ENCODE measurements at regions not wholly inside any gene's neighbourhood (a gene's known extent, or its start where the extent isn't known, plus 50 kb on each side); places are given as distances from the start of the nearest gene placed in this dataset.
"Not testable (repeated sequence)": the region's sequence is repeated elsewhere in the genome, so short reads cannot be mapped to it uniquely, and the experiment has no call there.

DNA sequence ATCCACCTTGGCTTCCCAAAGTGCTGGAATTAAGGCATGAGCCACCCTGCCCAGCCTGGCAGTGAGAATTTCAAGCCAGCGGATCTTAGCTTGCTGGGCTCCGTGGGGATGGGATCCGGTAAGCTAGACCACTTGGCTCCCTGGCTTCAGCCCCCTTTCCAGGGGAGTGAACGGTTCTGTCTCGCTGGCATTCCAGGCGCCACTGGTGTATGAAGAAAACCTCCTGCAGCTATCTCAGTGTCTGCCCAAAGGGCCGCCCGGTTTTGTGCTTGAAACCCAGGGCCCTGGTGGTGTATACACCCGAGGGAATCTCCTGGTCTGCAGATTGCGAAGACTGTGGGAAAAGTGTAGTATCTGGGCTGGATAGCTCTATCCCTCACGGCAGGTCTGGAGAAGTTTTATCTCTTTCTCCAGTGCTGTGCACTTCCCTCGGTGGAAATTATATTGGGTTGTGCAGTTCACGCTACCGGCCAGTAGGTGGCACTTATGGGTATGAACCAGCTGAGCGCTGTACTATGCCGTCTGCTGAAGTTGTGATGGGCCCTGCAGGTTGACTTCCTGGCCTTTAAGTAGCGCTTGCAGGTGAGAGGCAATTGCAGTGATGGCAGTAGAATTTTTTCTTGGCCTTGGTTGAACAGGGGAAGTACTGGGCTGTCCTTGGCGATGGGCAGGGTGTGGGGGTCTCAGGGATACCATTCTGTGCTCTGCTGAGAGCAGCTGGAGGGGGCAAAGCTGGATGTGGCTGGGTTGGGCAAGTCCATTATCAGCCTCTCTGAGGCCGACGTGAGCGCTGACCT, 138.0 kb upstream of the MTPN start:
- ChIA-PET POLR2A (no interaction called here), CTCF (interaction anchor here (0.7 kb wide), 1 partner anchor 1756 kb away, joined by 4 read pairs; no protein-coding TSS in a partner anchor)
- no peaks in the 10 kb centered on the region for H3K36me3 Mint-ChIP-seq (ENCODE audit: insufficient read depth, unreplicated experiment)
- no TSS peak for BruUV-seq (replicated peaks)
- H3K27ac Mint-ChIP-seq (ENCODE audit: unreplicated experiment), result no peak overlapping the region
- no peak overlapping the region for H3K4me3 Mint-ChIP-seq (ENCODE audit: unreplicated experiment)
- Histone ChIP-seq H3K27me3 (replicated peaks; ENCODE audit: control insufficient read depth, insufficient read depth, low read length) (no peaks in the 10 kb centered on the region), H3K4me1 (no peaks in the 10 kb centered on the region), H3K9me3 (no peaks in the 10 kb centered on the region), H3K4me3 (ENCODE audit: low read depth, low read length) (no peak overlapping the region), H3K36me3 (ENCODE audit: control insufficient read depth, insufficient read depth, low read length) (no peaks in the 10 kb centered on the region)
- DNase-seq, result peak; percentile 57 to 59
- no peaks in the 10 kb centered on the region for H3K4me1 Mint-ChIP-seq (ENCODE audit: low read depth, unreplicated experiment)
- no peaks in the 10 kb centered on the region for H3K9me3 Mint-ChIP-seq (ENCODE audit: unreplicated experiment)
- intact Hi-C loops (cut with micrococcal nuclease; ENCODE audit: unreplicated experiment), result no loop called here
- TF ChIP-seq, protein P1, sequence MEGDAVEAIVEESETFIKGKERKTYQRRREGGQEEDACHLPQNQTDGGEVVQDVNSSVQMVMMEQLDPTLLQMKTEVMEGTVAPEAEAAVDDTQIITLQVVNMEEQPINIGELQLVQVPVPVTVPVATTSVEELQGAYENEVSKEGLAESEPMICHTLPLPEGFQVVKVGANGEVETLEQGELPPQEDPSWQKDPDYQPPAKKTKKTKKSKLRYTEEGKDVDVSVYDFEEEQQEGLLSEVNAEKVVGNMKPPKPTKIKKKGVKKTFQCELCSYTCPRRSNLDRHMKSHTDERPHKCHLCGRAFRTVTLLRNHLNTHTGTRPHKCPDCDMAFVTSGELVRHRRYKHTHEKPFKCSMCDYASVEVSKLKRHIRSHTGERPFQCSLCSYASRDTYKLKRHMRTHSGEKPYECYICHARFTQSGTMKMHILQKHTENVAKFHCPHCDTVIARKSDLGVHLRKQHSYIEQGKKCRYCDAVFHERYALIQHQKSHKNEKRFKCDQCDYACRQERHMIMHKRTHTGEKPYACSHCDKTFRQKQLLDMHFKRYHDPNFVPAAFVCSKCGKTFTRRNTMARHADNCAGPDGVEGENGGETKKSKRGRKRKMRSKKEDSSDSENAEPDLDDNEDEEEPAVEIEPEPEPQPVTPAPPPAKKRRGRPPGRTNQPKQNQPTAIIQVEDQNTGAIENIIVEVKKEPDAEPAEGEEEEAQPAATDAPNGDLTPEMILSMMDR (IDR thresholded peaks at IDR 0.05; ENCODE audit: insufficient read depth in 1 of 2, low read depth in 1 of 2, low read length in 1 of 2, severe bottlenecking in 1 of 2, unreplicated experiment in 1 of 2), result peak; percentile 55 to 66
- H3K27me3 Mint-ChIP-seq (ENCODE audit: insufficient read depth, unreplicated experiment), result peaks cover 10% of the 10 kb centered on the region

DNA sequence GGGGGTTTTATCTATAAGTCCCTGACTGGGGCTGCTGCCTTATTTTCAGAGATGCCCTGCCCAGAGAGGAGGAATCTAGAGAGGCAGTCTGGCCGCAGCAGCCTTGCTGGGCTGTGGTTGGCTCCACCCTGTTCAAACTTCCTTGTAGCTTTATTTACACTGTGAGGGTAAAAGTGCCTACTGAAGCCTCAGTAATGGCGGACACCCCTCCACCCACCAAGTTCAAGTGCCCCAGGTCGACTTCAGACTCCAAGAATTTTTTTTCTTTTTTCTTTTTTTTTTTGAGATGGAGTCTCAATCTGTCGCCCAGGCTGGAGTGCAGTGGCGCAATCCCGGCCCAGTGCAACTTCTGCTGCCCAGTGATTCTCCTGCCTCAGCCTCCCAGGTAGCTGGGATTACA, 137.3 kb upstream of the MTPN start:
- H3K36me3 ChIP-seq (ENCODE audit: control insufficient read depth, insufficient read depth, low read length); H3K4me3 ChIP-seq (ENCODE audit: low read depth, low read length); H3K4me1 ChIP-seq; CTCF ChIA-PET; H3K27me3 Mint-ChIP-seq (ENCODE audit: insufficient read depth, unreplicated experiment); DNase-seq; BruUV-seq (replicated peaks); intact Hi-C loops (cut with micrococcal nuclease; ENCODE audit: unreplicated experiment); H3K9me3 Mint-ChIP-seq (ENCODE audit: unreplicated experiment); H3K4me3 Mint-ChIP-seq (ENCODE audit: unreplicated experiment); H3K36me3 Mint-ChIP-seq (ENCODE audit: insufficient read depth, unreplicated experiment); H3K27ac Mint-ChIP-seq (ENCODE audit: unreplicated experiment); H3K27me3 ChIP-seq (replicated peaks; ENCODE audit: control insufficient read depth, insufficient read depth, low read length); POLR2A ChIA-PET; H3K4me1 Mint-ChIP-seq (ENCODE audit: low read depth, unreplicated experiment); H3K9me3 ChIP-seq: not testable (repeated sequence)

DNA sequence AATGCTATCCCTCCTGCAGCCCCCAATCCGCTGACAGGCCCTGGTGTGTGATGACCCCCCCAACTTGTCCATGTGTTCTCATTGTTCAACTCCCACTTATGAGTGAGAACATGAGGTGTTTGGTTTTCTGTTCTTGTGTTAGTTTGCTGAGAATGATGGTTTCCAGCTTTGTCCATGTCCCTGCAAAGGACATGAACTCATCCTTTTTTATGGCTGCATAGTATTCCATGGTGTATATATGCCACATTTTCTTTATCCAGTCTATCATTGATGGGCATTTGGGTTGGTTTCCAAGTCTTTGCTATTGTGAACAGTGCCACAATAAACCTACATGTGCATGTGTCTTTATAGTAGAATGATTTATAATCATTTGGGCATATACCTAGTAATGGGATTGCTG, 131.9 kb upstream of the MTPN start:
- H3K4me3 ChIP-seq (ENCODE audit: low read depth, low read length); CTCF ChIA-PET; H3K9me3 ChIP-seq; H3K27me3 Mint-ChIP-seq (ENCODE audit: insufficient read depth, unreplicated experiment); H3K27ac Mint-ChIP-seq (ENCODE audit: unreplicated experiment); POLR2A ChIA-PET; BruUV-seq (replicated peaks); H3K4me3 Mint-ChIP-seq (ENCODE audit: unreplicated experiment); H3K27me3 ChIP-seq (replicated peaks; ENCODE audit: control insufficient read depth, insufficient read depth, low read length); H3K4me1 ChIP-seq; H3K9me3 Mint-ChIP-seq (ENCODE audit: unreplicated experiment); intact Hi-C loops (cut with micrococcal nuclease; ENCODE audit: unreplicated experiment); H3K36me3 Mint-ChIP-seq (ENCODE audit: insufficient read depth, unreplicated experiment); H3K4me1 Mint-ChIP-seq (ENCODE audit: low read depth, unreplicated experiment); H3K36me3 ChIP-seq (ENCODE audit: control insufficient read depth, insufficient read depth, low read length); DNase-seq: not testable (repeated sequence)

DNA sequence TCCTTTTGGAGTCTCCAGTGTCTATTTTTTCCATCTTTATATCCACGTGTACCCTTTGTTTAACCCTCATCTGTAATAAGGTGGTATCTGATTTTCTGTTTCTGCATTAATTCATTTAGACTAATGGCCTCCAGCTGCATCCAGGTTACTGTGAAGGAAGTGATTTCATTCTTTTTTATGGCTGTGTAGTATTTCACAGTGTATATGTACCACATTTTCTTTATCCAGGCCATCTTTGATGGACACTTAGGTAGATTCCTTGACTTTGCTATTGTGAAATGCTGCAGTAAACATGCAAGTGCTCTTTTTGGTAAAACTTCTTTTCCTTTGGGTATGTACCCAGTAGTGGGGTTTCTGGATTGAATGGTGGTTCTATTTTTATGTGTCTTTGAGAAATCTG, 128.0 kb upstream of the MTPN start:
- no peak for DNase-seq
- H3K27me3 Mint-ChIP-seq (ENCODE audit: insufficient read depth, unreplicated experiment), result no peaks in the 10 kb centered on the region
- no peak overlapping the region for H3K27ac Mint-ChIP-seq (ENCODE audit: unreplicated experiment)
- no peaks in the 10 kb centered on the region; the same call in 1 of the 2 replicates for H3K9me3 ChIP-seq
- ChIA-PET CTCF (no interaction called here), POLR2A (no interaction called here)
- no peak overlapping the region for H3K4me3 ChIP-seq (ENCODE audit: low read depth, low read length)
- H3K4me1 ChIP-seq, result no peaks in the 10 kb centered on the region
- peaks cover 14% of the 10 kb centered on the region for H3K9me3 Mint-ChIP-seq (ENCODE audit: unreplicated experiment)
- intact Hi-C loops (cut with micrococcal nuclease; ENCODE audit: unreplicated experiment), result no loop called here
- no peaks in the 10 kb centered on the region for H3K36me3 ChIP-seq (ENCODE audit: control insufficient read depth, insufficient read depth, low read length)
- no peaks in the 10 kb centered on the region for H3K4me1 Mint-ChIP-seq (ENCODE audit: low read depth, unreplicated experiment)
- TF ChIP-seq, protein P1 (IDR thresholded peaks at IDR 0.05; ENCODE audit: insufficient read depth in 1 of 2, low read depth in 1 of 2, low read length in 1 of 2, severe bottlenecking in 1 of 2, unreplicated experiment in 1 of 2), result no peak
- no peak overlapping the region for H3K4me3 Mint-ChIP-seq (ENCODE audit: unreplicated experiment)
- no peaks in the 10 kb centered on the region for H3K36me3 Mint-ChIP-seq (ENCODE audit: insufficient read depth, unreplicated experiment)
- no peaks in the 10 kb centered on the region for H3K27me3 ChIP-seq (replicated peaks; ENCODE audit: control insufficient read depth, insufficient read depth, low read length)
- BruUV-seq (replicated peaks), result no TSS peak
